Activated CD8-positive, alpha-beta memory T cell treated with anti-CD3 and anti-CD28 coated beads for 4 hours (primary cell): ENCODE measurements at regions not wholly inside any gene's neighbourhood (a gene's known extent, or its start where the extent isn't known, plus 50 kb on each side); places are given as distances from the start of the nearest gene placed in this dataset.
"Not testable (repeated sequence)": the region's sequence is repeated elsewhere in the genome, so short reads cannot be mapped to it uniquely, and the experiment has no call there.

Experiments used
- DNase-seq, 2 donors: peaks; one replicate each; pipeline ENCODE4 v3.0.0-alpha.2; 2020; ENCODE audit warnings: low read depth in 2 of 2

DNA sequence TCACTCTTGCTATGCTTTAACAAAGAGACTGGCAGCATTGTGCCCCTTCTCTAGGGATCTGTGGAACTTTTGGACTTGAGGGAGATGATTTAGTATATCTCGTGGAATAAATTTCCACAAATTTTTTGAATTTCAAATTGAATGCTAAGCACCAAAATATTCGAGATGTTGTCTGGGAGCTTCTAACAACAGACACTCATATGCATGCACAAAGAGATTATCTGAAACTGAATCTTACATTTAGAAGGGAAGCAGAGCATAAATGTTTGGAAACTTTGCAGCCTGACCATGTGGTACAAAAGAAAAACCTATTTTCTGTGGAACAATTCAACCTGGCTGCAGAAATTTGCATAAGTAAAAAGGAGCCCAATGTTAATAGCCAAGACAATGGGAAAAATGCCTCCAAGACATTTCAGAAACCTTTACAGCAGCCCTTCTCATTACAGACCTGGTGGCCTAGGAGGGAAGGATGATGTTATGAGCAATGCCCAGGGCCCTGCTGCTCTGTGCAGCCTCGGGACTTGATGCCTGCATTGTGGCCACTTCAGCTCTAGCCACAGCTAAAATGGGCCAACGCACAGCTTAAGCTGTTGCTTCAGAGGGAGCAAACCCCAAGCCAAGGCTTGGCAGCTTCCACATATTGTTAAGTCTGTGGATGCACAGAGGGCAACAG lies 285.8 kb upstream of the FAM174A start:
- DNase-seq, result no peak

DNA sequence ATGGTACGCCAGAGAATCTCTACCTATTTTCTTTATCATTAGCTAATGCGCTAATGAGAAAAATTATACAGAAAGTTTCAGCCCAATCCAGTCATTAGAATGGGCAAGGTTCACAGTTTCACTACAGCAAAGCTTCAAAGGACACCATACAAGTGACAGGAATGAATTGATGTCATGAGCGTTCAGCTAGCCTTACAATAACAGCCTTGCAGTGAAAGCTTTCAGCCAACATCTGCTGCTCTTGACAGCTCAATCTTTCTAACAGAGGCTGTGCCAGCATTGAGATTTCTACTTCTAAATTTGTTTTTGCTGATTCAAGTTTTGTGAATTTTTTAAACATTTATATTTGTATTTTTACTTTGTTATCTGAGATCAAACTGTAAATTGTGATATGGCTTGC lies 302.4 kb upstream of the FAM174A start:
- DNase-seq, result no peak

DNA sequence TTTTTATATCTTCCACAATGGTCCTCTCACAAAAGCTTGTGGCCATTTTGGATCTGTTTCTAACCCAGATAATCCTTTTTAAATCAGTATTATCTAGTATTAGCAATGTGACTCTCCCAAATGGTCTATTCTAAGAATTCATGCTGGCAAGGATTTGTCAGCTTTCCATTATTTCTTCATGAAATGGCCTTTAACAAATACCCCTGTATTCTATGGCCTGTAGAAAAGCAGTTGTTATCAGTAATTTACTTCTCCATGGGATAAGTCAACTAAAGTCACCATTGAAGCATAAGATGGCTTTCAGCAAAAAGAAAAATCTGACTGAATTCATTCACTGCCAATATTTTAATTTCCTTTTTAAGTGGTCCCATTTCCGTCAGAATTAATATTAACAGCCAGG lies 346.4 kb upstream of the FAM174A start:
- no peak for DNase-seq

DNA sequence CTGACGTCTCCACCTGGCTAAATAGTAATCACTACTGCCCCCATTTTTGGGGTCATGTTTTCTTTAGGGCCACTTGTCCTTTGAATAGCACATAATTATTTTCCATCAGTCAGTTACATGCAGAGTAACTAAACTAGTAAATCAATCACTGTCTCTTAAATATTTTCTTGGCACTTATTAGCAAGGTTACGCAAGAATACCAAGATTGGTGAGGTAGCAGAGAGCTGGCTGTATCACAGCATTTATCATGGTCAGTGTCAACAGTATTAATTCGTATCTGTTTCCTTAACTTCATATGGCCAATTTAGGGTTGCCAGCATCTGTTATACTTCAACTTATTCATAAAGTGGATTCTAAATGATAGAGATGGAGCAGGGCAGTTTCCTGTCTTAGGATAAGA lies 346.8 kb upstream of the FAM174A start:
- DNase-seq, result no peak

DNA sequence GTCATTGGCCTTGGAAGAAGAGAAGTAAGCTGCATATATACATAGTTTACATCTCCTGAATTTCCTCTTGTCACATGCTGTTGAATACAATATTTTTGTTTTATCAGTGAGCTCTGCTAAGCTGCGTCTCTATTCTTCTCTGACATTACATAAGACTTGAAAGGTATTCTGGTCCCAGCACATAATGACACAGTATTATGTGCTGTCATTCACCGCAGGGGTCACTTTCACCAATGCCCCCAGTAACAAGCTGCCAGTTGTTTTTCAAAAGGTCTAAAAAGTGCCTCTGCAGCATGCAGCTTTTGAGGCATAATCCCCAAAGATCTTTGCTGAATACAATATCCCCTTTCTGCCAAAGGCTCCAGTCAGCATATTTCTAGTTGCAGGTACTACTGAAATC lies 349.0 kb upstream of the FAM174A start:
- no peak for DNase-seq

DNA sequence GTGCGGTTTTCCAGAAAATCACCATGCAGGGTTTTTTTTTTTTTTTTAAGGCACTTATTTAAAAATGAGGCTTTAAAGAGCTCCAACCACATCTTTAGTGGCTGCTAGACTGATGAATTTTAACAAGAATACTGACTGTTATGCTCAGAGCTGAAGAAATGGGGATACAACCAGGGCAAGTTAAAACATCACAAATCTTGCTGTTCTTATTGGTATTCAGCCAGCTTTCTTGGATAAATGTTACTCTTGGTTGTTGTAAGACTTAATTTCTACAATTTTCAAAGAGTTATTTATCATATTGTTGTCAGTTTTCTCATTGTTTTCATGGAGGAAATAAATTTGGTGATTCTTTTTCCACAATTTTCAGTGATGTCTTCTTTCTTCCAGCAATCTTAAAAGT lies 352.8 kb upstream of the FAM174A start:
- DNase-seq, result no peak

DNA sequence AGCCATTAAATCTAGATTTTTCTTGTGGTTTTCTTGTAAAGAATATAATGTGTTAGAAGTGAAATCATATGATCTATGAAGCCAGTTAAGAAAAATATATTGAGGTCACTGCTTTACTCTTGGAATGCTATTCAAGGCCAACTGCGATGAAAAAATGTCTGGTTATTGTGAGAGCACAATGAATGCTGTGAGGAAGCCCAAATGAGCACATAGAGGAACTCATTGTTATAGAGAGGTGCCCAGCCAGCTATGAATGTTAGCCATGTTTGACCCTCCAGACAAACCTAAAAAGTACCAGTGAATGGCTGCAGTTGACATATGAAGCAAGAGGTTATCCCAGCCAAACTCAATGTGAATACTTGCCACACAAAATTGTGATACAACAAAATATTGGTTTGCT lies 359.8 kb upstream of the FAM174A start:
- DNase-seq, result no peak

DNA sequence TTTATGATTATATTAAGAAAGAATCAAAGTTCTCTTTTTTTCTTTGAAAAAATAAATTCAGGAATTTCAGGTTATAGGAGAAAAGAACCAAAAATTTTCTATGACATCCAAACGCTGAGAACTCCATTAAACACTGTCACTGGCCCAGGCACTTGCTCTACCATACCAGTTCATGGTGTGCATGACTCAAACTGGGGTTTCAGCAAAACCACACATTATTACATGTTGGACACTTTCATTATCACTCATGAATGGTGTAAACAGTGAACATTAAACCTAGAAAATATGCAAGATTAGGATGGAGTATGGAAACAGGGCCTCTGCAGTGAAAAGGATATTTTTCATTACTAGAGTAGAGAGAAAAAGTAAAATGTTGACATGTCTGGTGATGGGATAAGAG lies 369.9 kb upstream of the FAM174A start:
- DNase-seq, result no peak

DNA sequence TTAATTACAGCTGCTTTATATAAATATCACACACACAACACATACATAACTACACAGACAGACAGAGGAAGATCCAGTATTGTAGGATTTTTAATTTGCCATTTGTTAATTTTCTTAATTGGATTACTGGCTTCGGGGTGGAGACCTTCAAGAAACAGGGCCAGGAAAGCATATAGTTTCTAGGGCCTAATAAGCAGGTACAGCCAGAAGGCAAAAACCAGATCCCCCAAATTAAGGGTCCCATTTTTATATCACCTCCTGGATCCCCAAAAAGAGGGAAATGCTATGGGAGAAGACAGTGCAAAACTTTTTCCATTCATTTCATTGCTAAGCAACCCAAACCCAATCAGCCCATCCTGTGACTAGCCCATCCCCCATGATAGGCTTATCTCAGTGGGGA lies 373.3 kb upstream of the FAM174A start:
- DNase-seq, result no peak

DNA sequence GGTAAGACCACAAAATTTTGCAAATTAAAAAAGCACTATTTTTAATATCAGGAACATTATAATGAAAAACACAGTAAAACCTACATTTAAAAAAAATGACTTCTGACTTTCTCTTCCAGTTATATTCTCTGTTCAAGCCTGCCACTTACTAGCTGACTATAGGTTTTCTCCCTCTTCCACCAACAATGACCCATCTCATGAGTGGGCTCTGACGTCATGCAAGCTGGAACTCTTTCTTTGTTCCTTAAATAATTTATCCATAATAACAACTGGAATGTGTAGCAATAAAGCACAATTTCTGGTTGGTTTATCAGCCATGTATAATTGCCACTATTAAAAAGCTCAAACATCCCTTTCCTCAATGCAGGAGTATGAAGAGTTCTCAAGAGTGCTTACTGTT lies 378.1 kb upstream of the FAM174A start:
- no peak for DNase-seq

DNA sequence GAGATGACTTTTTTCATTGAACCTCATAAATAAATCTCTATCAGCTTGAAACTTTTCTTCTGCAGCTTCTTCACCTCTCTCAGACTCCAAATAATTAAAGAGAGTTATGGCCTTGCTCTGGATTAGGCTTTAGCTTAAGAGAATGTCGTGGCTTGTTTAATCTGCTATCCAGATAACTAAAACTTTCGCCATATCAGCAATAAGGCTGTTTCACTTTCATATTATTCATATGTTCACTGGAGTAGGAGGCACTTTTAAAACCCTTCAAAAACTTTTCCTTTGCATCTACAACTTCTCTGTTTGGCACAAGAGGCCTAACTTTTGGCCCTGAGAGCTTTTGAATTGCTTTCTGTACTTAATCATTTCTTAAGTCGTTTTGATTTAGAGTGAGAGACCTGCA lies 386.9 kb upstream of the FAM174A start:
- DNase-seq, result no peak

DNA sequence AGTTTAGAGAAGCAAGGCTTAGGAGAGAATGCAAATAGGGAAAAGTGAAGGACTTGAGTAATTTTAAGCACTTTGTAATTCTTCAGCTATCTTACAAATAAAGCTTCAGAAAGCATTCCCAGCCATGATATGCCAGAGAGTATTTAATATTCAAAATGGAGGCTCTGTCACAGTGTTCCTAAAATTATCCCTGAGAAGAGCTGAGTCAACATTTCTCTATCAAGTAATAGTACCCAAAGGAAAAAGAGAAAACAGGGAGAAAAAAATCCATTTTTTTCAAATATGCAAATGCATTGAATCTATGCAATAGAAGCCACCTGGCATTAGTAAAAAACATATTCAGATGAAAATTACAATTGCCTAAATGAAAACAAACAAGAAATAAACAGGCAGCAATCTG lies 392.6 kb upstream of the FAM174A start:
- DNase-seq, result no peak

DNA sequence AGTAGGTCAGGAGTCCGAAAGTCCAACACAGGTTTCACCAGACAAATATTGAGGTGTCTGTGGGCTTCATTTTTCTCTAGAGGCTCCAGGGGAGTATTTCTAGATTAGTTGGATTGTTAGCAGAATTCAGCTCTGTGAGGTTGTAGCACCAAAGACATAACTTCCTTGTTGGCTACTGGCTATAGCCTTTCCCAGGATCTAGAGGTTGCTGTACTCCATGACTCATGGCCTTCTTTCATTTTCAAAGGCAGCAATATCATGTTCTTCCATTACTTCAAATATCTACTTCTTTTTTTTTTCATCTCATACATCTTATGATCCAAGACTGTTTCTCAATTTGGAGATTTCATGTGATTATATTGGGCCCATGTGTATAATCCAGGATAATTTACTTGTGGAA lies 404.0 kb upstream of the FAM174A start:
- no peak for DNase-seq

DNA sequence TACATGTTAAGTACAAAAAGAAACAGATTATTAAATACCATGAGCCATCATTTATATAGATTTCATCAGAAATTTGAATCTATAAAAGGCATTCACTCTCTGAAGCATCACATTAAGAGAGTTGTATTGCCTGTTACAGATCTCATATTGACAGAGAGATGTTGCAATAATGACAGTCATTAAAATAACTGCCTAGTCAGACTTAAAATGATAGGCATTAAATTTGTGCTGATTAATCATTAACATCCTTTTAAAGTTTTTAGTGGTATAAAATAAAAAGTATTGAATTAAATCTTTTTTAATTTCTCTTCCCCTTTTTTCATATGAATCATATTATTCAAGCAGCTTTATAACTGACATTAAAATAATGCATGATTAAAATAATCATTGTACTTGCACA lies 404.9 kb upstream of the FAM174A start:
- DNase-seq, result no peak

DNA sequence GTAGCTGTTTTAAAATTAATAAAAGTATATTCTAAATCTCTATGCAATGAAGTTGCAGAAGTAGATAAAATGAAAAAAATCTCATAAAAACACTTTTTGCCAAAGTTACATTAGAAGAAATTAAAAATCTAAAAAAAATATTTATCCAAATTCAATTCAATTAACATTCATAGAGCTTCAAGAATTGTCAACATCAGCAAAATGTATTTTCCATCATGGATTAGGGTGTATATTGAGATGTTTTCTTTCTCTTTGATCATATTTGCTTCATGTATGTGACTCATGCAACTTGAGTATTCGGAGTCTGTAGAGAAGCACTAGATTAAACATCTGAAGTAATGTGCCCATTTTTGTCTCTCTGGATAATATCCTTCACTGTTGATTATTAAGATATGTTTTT lies 415.3 kb upstream of the FAM174A start:
- no peak for DNase-seq

DNA sequence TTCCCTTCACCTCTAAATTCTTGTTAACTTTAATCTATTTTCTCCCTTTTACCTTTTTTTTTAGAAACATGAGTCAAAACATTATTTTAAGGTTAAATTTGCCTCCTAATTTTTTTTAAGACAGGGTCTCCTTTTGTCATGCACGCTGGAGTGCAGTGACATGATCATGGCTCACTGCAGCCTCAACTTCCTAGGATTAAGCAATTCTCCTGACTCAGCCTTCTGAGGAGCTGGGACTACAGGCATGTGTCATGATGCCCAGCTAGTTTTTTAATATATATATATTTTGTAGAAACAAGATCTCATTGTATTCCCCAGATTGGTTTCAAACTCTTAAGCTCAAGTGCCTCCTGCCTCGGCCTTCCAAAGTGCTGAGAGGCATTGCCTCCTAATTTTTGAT lies 424.7 kb upstream of the FAM174A start:
- no peak for DNase-seq

DNA sequence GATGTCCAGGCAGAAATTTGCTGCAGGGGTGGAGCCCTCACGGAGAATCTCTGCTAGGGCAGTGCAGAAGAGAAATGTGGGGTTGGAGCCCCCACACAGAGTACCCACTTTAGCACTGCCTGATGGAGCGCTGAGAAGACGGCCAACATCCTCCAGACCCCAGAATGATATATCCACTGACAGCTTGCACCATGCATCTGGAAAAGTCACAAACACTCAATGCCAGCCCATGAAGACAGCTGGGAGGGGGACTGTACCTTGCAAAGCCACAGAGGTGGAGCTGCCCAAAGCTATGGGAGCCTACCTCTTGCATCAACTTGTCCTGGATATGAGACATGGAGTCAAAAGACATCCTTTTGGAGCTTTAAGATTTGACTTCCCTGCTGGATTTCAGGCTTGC lies 426.3 kb upstream of the FAM174A start:
- DNase-seq, result no peak

DNA sequence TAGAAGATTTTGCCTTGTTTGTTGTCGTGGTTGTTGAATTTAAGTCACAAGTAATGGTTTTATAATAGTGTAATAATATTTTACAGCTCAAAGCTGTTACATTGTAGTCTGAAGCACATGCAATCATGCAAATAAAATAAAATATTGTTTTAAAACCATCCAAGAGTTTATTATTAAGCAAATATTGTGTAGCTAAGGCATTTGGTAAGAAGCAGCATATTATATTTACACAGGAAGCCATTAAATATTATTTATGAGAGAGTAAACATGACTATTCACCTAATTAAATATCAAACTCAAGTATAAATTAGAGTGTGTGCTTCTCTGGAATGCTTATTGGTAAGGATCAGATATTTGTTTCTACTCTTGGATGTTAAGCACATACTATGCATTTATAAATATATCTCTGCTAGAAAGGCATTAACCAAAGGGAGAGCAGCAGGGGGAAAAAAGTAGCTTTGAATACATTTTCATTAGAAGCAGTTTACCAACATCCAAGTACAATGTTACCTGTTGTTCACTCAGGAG lies 431.5 kb upstream of the FAM174A start:
- not testable (repeated sequence) for DNase-seq

DNA sequence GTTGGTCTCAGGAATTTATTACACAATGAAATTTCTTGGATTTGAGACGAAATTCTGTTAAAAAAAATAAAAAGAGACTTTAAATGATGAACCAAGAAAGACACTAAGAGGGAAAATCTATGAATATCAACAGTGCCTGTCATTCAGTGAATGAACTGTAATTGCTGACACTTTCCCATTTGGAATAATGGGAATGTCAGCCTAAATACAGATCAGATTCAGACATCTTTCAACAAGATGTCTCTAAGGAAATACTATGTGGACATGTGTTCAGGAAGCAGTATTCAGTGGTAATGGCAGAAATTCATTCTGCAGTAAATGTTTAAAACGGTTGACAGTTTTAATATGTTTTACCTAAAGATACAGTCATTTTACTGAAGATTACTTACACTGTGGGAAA lies 433.7 kb upstream of the FAM174A start:
- DNase-seq, result not testable (repeated sequence)

DNA sequence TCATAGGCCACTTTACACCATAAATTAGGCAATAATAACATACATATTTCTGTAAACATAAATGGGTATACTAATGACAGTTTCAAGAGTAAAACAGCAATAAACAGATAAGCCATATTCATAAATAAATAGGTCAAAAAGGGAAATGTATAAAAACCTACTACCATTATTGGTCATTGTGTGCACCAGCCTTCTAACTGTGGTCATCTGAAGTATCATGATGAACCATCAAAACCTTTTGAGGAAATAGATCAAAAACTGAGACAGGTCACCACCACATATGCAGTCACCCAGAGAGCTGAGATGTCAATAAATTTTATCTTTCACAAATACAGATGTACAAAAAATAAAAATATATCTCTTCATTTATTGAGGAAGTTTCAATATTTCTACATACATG lies 438.8 kb upstream of the FAM174A start:
- DNase-seq, result not testable (repeated sequence)

DNA sequence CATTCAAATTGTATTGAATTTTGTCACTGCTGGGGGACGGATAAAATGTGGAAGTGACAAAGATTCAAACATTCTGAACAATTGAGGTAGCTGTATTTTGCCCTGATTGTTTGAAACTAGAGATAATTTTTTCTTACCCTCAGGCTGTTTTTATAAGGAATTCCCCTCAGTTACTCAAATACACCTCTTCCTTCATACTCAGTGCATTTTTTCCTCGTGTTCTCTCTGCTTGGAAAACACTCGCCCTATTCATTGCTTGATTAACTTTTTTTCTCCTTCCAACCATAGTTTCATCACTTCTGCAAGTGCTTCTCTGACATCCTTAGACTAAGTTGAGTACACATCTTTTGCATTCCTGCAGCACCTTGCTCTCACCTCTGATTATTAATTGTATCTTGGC lies 454.5 kb upstream of the FAM174A start:
- DNase-seq, result not testable (repeated sequence)

DNA sequence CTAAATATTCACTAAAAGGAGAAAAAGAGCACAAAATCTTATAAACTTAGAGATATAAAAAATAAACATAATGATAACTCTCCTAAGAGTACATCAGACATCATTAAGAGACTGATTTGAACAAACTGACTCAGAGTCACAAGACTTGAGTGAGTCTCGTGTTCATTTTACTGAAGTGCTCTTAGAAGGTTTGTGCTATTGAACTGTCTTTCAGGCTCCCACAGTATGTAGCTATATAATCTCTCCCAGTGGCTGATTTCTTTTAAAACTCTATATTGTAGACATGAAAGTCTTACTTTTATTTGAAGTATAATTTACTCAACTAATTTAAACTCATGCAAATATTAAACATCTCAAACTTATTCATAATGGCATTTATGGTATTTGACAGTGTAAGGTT lies 456.0 kb upstream of the FAM174A start:
- not testable (repeated sequence) for DNase-seq

DNA sequence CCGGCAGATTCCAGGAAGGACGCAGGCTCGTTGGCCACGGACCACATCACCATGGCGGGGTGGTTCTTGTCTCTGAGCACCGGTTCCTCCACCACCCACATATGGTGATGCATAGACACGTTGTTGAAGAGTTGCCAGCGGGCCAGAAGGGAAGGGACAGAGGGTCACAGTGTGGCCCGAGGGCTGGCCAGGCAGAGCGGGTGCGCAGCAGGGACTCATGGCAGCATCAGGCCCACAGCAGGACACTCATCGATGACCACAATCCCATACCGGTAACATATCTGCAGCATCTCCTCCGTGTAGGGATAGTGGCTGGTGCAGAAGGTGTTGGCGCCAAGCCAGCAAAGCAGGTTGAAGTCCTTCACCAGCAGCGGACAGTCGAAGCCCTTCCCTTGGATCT lies 469.2 kb upstream of the FAM174A start:
- not testable (repeated sequence) for DNase-seq

DNA sequence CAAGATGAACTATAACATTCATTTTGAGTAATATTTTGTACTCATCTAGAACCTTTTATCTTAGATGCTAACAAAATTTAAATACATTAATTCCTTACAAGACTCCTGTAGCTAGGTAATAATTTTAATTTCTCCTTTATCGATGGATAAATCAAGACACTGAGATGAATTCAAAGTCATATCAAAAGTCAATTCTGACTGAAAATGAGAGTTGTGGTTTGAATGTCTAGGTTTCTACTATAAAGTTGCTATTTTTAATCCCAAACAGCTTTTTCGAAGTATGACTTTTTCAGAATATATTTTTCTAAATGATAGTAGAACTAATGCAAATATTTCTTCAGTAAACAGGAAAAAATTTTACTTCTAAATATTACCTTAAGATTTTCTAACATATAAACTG lies 491.7 kb upstream of the FAM174A start:
- no peak for DNase-seq
